PFSK-1 (cell line): ENCODE measurements at regions not wholly inside any gene's neighbourhood (a gene's known extent, or its start where the extent isn't known, plus 50 kb on each side); places are given as distances from the start of the nearest gene placed in this dataset.

ENCODE experiments used
- POLR2AphosphoS5 ChIP-seq: IDR thresholded peaks from 2 replicates; pipeline ENCODE4 v1.6.1; 2012; ENCODE audit warnings: low read depth, mild to moderate bottlenecking, control low read depth, low read length, moderate library complexity
- REST ChIP-seq, 2 experiments: IDR thresholded peaks; 2 replicates each; pipeline versions ENCODE4 v1.6.1 to v1.8.0; 2011 to 2012; ENCODE audit warnings: low read depth in 2 of 2, low read length in 2 of 2, control low read depth in 1 of 2, inconsistent platforms in 1 of 2, mild to moderate bottlenecking in 1 of 2, moderate library complexity in 1 of 2; ENCODE audit not compliant: insufficient read depth in 1 of 2
- SIN3A ChIP-seq: IDR thresholded peaks from 2 replicates; pipeline ENCODE4 v1.6.1; 2012; ENCODE audit warnings: mild to moderate bottlenecking, low read length, moderate library complexity, borderline replicate concordance; ENCODE audit not compliant: insufficient read depth

GRCh38 chr10:42454313-42454712 is 184.1 kb downstream of the ZNF33B start:
- no peak for TF ChIP-seq POLR2AphosphoS5
- no peak for TF ChIP-seq SIN3A
- TF ChIP-seq REST (IDR thresholded peaks at IDR 0.05; ENCODE audit: insufficient read depth in 1 of 2, low read depth in 2 of 2, low read length in 2 of 2): no peak
